HEK293T (cell line): ENCODE measurements at regions not wholly inside any gene's neighbourhood (a gene's known extent, or its start where the extent isn't known, plus 50 kb on each side); places are given as distances from the start of the nearest gene placed in this dataset.
A peak's percentile ranks its signal among the peaks of the same experiment; 100 is the strongest.

ENCODE experiments used
- CTCF ChIA-PET: fragments of 350-600 bp; formaldehyde crosslinking; extraction: SDS; loops from one replicate; lab custom pipeline; 2021; ENCODE audit warnings: antibody characterized with exemption, inconsistent platforms; lab: Yijun Ruan, JAX
- POLR2A ChIA-PET: fragments of 350-600 bp; formaldehyde crosslinking; extraction: SDS; loops from one replicate; lab custom pipeline; 2020; ENCODE audit warnings: antibody characterized with exemption, inconsistent platforms; lab: Yijun Ruan, JAX
- DNase-seq: peaks from one replicate; pipeline ENCODE4 v3.0.0; 2012; ENCODE audit warnings: mixed read lengths; ENCODE audit errors: extremely low spot score
- ARNT ChIP-seq: fragments of 450-650 bp; IDR thresholded peaks from 2 replicates; pipeline ENCODE4 v1.6.1; 2017; ENCODE audit warnings: mild to moderate bottlenecking
- BHLHE40 ChIP-seq: fragments of 450-650 bp; IDR thresholded peaks from 2 replicates; pipeline ENCODE4 v1.6.1; 2016; ENCODE audit warnings: mild to moderate bottlenecking, moderate library complexity, borderline replicate concordance
- CTBP1 ChIP-seq: fragments of 450-650 bp; IDR thresholded peaks from 2 replicates; pipeline ENCODE4 v1.6.1; 2016; ENCODE audit warnings: borderline replicate concordance
- ELF4 ChIP-seq: fragments of 450-650 bp; IDR thresholded peaks from 2 replicates; pipeline ENCODE4 v1.6.1; 2017; ENCODE audit warnings: antibody characterized with exemption
- FOXA1 ChIP-seq: fragments of 450-650 bp; IDR thresholded peaks from 2 replicates; pipeline ENCODE4 v1.6.1; 2016; ENCODE audit warnings: mild to moderate bottlenecking
- FOXK2 ChIP-seq: fragments of 450-650 bp; IDR thresholded peaks from 2 replicates; pipeline ENCODE4 v1.6.1; 2016; ENCODE audit warnings: mild to moderate bottlenecking
- FOXM1 ChIP-seq: fragments of 450-650 bp; IDR thresholded peaks from 2 replicates; pipeline ENCODE4 v1.6.1; 2017; ENCODE audit warnings: mild to moderate bottlenecking, borderline replicate concordance
- HDGF ChIP-seq: fragments of 450-650 bp; IDR thresholded peaks from 2 replicates; pipeline ENCODE4 v1.6.1; 2017; ENCODE audit warnings: antibody characterized with exemption, borderline replicate concordance
- L3MBTL2 ChIP-seq: fragments of 450-650 bp; conservative IDR thresholded peaks from 2 replicates; pipeline ENCODE4 v1.6.1; 2016; ENCODE audit warnings: mild to moderate bottlenecking
- LEF1 ChIP-seq: fragments of 450-650 bp; IDR thresholded peaks from 2 replicates; pipeline ENCODE4 v1.6.1; 2017; ENCODE audit warnings: mild to moderate bottlenecking, borderline replicate concordance
- NFRKB ChIP-seq: fragments of 450-650 bp; IDR thresholded peaks from 2 replicates; pipeline ENCODE4 v1.6.1; 2016; ENCODE audit warnings: mild to moderate bottlenecking, moderate library complexity
- PKNOX1 ChIP-seq: fragments of 450-650 bp; IDR thresholded peaks from 2 replicates; pipeline ENCODE4 v1.6.1; 2016
- SP1 ChIP-seq: fragments of 450-650 bp; IDR thresholded peaks from 2 replicates; pipeline ENCODE4 v1.6.1; 2017
- SUZ12 ChIP-seq: fragments of 450-650 bp; IDR thresholded peaks from 2 replicates; pipeline ENCODE4 v1.6.1; 2016; ENCODE audit warnings: mild to moderate bottlenecking
- TARDBP ChIP-seq: fragments of 450-650 bp; IDR thresholded peaks from 2 replicates; pipeline ENCODE4 v1.6.1; 2016
- ZNF384 ChIP-seq: fragments of 450-650 bp; IDR thresholded peaks from 2 replicates; pipeline ENCODE4 v1.6.1; 2016

DNA sequence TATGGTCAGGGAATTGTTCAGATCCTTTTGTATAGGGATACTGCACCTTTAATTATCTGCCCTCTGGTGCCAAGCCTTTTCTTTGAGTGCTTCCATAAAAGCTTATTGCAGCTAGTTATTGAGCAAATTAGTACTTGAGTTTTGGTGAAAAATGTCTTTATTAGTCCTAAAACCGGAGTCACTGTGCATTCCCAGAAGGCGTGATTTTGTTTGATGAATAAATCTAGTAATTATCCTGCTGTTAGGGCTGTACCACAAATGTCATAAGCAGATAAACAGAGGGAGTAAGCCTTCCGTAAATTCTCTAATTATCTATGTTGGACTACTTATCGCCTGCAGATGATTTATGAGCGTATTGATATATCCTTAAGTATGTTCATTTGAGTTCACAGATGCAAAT lies 620.7 kb upstream of the ARRDC3 start:
- no peak for DNase-seq
- CTCF ChIA-PET = no interaction called here
- TF ChIP-seq PKNOX1 (peak; percentile 42; the same call in 1 of the 2 replicates), FOXK2 (no peak)
- POLR2A ChIA-PET = no interaction called here

- TF ChIP-seq NFRKB (no peak), PKNOX1 (no peak), HDGF (no peak), FOXA1 (no peak), ELF4 (no peak), LEF1 (no peak), SP1 (no peak), TARDBP (no peak), L3MBTL2 (no peak), BHLHE40 (no peak), SUZ12 (no peak)
- CTCF ChIA-PET = interaction anchor here (0.6 kb wide), 1 partner anchor 15 kb away, joined by 3 read pairs; no protein-coding TSS in a partner anchor
- POLR2A ChIA-PET = no interaction called here
- DNase-seq = no peak
Measured at GRCh38 chr5:92002721-92003274, 619.7 kb upstream of the ARRDC3 start.

- TF ChIP-seq NFRKB (no peak), PKNOX1 (no peak), BHLHE40 (no peak), SP1 (no peak), ZNF384 (no peak)
- ChIA-PET CTCF (no interaction called here), POLR2A (no interaction called here)
- no peak for DNase-seq
Measured at GRCh38 chr5:91998774-91999173, 615.7 kb upstream of the ARRDC3 start.

- POLR2A ChIA-PET = no interaction called here
- no peak for TF ChIP-seq TARDBP
- no peak for TF ChIP-seq NFRKB
- TF ChIP-seq ELF4 = no peak
- no peak for TF ChIP-seq L3MBTL2
- no peak for TF ChIP-seq CTBP1
- no peak for TF ChIP-seq FOXM1
- no peak for TF ChIP-seq FOXK2
- TF ChIP-seq BHLHE40 = no peak
- no peak for TF ChIP-seq SUZ12
- TF ChIP-seq HDGF = no peak
- no peak for TF ChIP-seq SP1
- no peak for DNase-seq
- CTCF ChIA-PET = no interaction called here
Measured at GRCh38 chr5:91983869-91984268, 600.8 kb upstream of the ARRDC3 start.

DNA sequence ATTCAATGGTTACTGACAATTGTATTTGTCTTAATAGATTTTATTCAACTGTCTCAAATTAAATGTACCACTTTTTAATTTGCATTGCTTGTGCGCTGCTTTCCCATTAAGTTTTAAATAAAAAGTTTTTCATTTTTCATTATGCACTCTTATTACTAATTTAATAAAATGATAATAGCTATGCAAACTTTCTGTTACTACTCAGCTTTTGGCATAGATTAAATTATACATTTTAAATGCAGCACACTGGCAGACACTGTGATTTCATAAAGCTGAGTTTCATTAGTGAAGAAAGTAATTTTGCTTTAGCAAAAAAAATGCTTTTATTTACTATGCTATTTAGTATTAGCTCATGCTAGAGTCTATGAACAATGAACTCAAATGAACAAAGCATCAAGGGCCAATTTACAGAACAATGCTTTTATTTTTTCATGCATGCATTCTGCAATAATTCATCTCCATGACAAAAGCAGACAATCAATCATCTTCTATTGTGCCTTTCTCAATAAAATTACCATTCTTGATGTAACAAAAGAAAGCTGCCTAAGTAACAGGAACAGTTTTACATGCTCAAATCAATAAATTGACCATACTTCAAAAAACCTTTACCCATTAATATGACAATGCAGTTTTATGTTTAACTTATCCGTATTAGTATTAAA lies 595.2 kb upstream of the ARRDC3 start:
- CTCF ChIA-PET = no interaction called here
- TF ChIP-seq FOXM1 (no peak), BHLHE40 (no peak), LEF1 (no peak), L3MBTL2 (no peak), ARNT (no peak), TARDBP (no peak), HDGF (no peak), FOXA1 (no peak), FOXK2 (no peak), ZNF384 (no peak), SP1 (no peak), ELF4 (no peak), NFRKB (no peak), PKNOX1 (no peak), SUZ12 (no peak), CTBP1 (no peak)
- no peak for DNase-seq

GRCh38 chr5:91977579-91977978 lies 594.5 kb upstream of the ARRDC3 start:
- ChIA-PET POLR2A (no interaction called here), CTCF (no interaction called here)
- no peak for DNase-seq
- TF ChIP-seq ARNT (no peak), FOXK2 (no peak), BHLHE40 (no peak), PKNOX1 (no peak), ELF4 (no peak), FOXA1 (no peak), SP1 (no peak), TARDBP (no peak), NFRKB (no peak), SUZ12 (no peak), LEF1 (no peak), L3MBTL2 (no peak), HDGF (no peak), FOXM1 (no peak)

More for the DNA sequence above, 595.2 kb upstream of the ARRDC3 start:
- POLR2A ChIA-PET = no interaction called here
